ENCODE measurements at regions not wholly inside any gene's neighbourhood (a gene's known extent, or its start where the extent isn't known, plus 50 kb on each side); places are given as distances from the start of the nearest gene placed in this dataset.

DNA sequence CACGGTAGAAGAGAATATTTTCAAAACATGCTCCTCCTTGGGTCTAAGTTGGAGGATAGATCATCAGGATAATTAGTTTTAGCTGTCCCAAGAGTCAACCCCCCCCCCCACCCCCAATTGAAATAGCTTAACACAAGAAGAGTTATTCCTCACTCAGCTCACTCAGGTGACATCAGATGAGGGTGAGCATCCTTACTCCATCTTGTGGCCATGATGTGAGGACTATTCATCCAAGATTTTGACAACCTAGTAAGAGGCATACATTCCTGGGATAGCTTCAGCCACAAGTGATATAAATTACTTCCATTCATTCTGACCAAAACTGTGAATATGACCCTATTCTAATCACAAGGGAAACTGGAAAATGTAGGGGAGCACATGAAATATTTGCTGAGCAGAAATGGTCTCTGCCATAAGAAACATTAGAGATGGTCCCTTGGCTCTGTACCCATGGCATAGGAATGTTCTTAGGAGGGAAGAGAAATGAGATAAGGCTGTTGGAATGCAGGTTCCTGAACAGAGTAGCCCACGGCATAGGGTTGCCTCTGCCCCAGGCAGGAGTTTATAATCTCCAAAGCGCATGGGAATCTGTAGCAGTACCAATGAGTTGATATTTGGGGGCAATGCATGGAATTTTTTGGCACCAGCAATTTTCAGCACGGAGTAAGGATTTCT is 257.2 kb downstream of the CYRIA start:
- POLR2A ChIA-PET = no interaction called here
- Histone ChIP-seq H3K9me3 (ENCODE audit: control extremely low read depth in 1 of 5, control insufficient read depth in 4 of 5, insufficient read depth in 2 of 5, low read depth in 1 of 5, low read length in 4 of 5) (no peaks in the 10 kb centered on the region), H3K27ac (ENCODE audit: insufficient read depth in 1 of 2, low read depth in 1 of 2, low read length in 2 of 2, poor library complexity in 1 of 2, severe bottlenecking in 2 of 2) (no peak overlapping the region), H3K4me1 (ENCODE audit: control extremely low read depth in 1 of 4, control insufficient read depth in 4 of 4, insufficient read depth in 4 of 4, low read length in 3 of 4) (peaks cover 13 to 23% (median 16%) of the 10 kb centered on the region in 4 experiments), H3K36me3 (ENCODE audit: control insufficient read depth in 4 of 4, insufficient read depth in 4 of 4, low read length in 3 of 4) (peaks cover 0 to 2% (median 0%) of the 10 kb centered on the region in 4 experiments), H3K27me3 (replicated peaks in 2 of 5; ENCODE audit: control insufficient read depth in 4 of 5, insufficient read depth in 5 of 5, low read length in 4 of 5) (no peaks in the 10 kb centered on the region), H3K4me3 (ENCODE audit: control insufficient read depth in 1 of 7, extremely low read depth in 1 of 7, insufficient read depth in 4 of 7, low read depth in 2 of 7, low read length in 6 of 7) (no peak overlapping the region)
- 97% methylated on average over 3 of the region's 4 CpGs for WGBS (ENCODE audit: insufficient coverage)
- no peak for DNase-seq
- CTCF ChIA-PET = interaction anchor here (1.1 to 4.7 kb wide), 5 partner anchors 9 to 82 kb away, joined by 3 to 26 read pairs (median 5); no protein-coding TSS in a partner anchor

DNA sequence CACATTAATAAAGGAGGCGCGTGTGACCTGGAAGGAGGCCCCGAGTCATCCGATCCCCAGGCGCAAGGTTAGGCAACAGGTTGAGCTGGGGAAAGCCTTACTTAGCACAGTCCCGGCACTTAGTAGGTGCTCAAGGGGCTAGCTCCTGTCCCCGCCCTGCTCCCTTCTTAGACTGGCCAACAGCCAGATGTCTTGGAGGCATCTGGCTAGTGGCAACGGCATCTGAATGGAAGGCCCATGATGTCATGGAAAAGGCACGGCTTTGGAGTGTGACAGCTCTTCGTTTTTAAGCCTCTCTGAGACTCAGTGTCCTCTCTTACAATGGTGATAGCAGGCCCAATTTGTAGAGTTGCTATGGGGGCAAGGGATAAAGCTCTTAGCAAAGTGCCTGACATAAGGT is 258.3 kb downstream of the CYRIA start:
- WGBS (ENCODE audit: insufficient coverage) = 96% methylated on average over 8 of the region's 10 CpGs
- ChIA-PET POLR2A (no interaction called here), CTCF (interaction anchor here (1.2 to 4.7 kb wide), 5 partner anchors 8 to 80 kb away, joined by 3 to 26 read pairs (median 5); no protein-coding TSS in a partner anchor)
- no peaks in the 10 kb centered on the region for H3K27me3 ChIP-seq (replicated peaks in 2 of 5; ENCODE audit: control insufficient read depth in 4 of 5, insufficient read depth in 5 of 5, low read length in 4 of 5)
- H3K36me3 ChIP-seq (ENCODE audit: control insufficient read depth in 4 of 4, insufficient read depth in 4 of 4, low read length in 3 of 4) = peaks cover 0 to 6% (median 1%) of the 10 kb centered on the region in 4 experiments
- no peak overlapping the region for H3K27ac ChIP-seq (ENCODE audit: insufficient read depth in 1 of 2, low read depth in 1 of 2, low read length in 2 of 2, poor library complexity in 1 of 2, severe bottlenecking in 2 of 2)
- H3K4me1 ChIP-seq (ENCODE audit: control extremely low read depth in 1 of 4, control insufficient read depth in 4 of 4, insufficient read depth in 4 of 4, low read length in 3 of 4) = peaks cover 3 to 12% (median 5%) of the 10 kb centered on the region in 4 experiments
- H3K4me3 ChIP-seq (ENCODE audit: control insufficient read depth in 1 of 7, extremely low read depth in 1 of 7, insufficient read depth in 4 of 7, low read depth in 2 of 7, low read length in 6 of 7) = no peak overlapping the region
- DNase-seq = no peak
- no peaks in the 10 kb centered on the region for H3K9me3 ChIP-seq (ENCODE audit: control extremely low read depth in 1 of 5, control insufficient read depth in 4 of 5, insufficient read depth in 2 of 5, low read depth in 1 of 5, low read length in 4 of 5)

DNA sequence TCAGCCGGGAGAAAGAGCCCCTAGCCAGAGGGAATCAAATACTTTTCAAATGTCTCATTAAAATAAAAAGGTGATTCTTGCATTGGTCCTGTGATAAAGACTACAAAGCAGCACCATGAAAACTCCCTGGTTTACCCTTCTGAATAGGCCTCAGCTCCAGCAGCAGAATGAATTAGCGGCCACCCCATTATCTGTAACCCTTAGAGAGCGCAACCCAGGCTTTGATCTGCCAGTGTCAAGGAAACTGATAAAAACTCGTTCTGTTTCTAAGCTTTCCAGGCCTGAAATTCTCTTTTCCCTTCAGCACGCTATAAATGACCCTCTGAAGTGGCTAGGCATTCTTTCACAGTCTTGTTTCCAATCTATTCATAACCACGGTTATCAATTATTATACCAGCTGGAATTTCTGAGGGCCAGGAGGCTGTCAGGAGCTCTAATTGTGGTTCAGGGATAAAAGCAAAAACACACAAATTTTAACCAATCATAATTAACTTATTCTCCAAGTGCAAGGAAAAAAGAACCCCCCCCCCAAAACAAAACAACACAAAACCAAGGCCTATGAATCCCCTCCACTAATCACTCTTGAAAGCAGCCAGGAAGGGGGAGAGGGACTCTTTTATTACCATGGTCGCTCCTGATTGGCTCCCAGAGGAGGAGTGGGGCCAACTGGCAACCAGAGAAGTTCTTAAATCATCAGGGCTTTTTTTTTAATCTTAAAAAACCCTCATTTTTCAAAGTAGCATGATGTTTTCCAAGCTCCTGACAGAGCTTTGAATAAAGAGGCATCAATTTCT is 258.9 kb downstream of the CYRIA start:
- WGBS (ENCODE audit: insufficient coverage) = 94% methylated on average over 6 of the region's 7 CpGs
- H3K36me3 ChIP-seq (ENCODE audit: control insufficient read depth in 4 of 4, insufficient read depth in 4 of 4, low read length in 3 of 4) = peaks cover 0 to 6% (median 1%) of the 10 kb centered on the region in 4 experiments
- ChIA-PET CTCF (interaction anchor here (0.8 to 4.7 kb wide), 7 partner anchors 8 to 101 kb away, joined by 3 to 26 read pairs (median 3); no protein-coding TSS in a partner anchor), POLR2A (no interaction called here)
- DNase-seq = no peak
- peaks cover 0 to 8% (median 2%) of the 10 kb centered on the region in 4 experiments for H3K4me1 ChIP-seq (ENCODE audit: control extremely low read depth in 1 of 4, control insufficient read depth in 4 of 4, insufficient read depth in 4 of 4, low read length in 3 of 4)
- no peak overlapping the region for H3K27ac ChIP-seq (ENCODE audit: insufficient read depth in 1 of 2, low read depth in 1 of 2, low read length in 2 of 2, poor library complexity in 1 of 2, severe bottlenecking in 2 of 2)
- no peaks in the 10 kb centered on the region for H3K9me3 ChIP-seq (ENCODE audit: control extremely low read depth in 1 of 5, control insufficient read depth in 4 of 5, insufficient read depth in 2 of 5, low read depth in 1 of 5, low read length in 4 of 5)
- no peak overlapping the region for H3K4me3 ChIP-seq (ENCODE audit: control insufficient read depth in 1 of 7, extremely low read depth in 1 of 7, insufficient read depth in 4 of 7, low read depth in 2 of 7, low read length in 6 of 7)
- no peaks in the 10 kb centered on the region for H3K27me3 ChIP-seq (replicated peaks in 2 of 5; ENCODE audit: control insufficient read depth in 4 of 5, insufficient read depth in 5 of 5, low read length in 4 of 5)

GRCh38 chr2:16405551-16405950 is 260.1 kb downstream of the CYRIA start:
- WGBS (ENCODE audit: insufficient coverage) = 100% methylated on average over 1 of the region's 3 CpGs
- CTCF ChIA-PET = interaction anchor here (0.7 to 2.6 kb wide), 5 partner anchors 13 to 102 kb away, joined by 3 to 8 read pairs (median 3); no protein-coding TSS in a partner anchor
- H3K4me3 ChIP-seq (ENCODE audit: control insufficient read depth in 1 of 7, extremely low read depth in 1 of 7, insufficient read depth in 4 of 7, low read depth in 2 of 7, low read length in 6 of 7) = no peak overlapping the region

DNA sequence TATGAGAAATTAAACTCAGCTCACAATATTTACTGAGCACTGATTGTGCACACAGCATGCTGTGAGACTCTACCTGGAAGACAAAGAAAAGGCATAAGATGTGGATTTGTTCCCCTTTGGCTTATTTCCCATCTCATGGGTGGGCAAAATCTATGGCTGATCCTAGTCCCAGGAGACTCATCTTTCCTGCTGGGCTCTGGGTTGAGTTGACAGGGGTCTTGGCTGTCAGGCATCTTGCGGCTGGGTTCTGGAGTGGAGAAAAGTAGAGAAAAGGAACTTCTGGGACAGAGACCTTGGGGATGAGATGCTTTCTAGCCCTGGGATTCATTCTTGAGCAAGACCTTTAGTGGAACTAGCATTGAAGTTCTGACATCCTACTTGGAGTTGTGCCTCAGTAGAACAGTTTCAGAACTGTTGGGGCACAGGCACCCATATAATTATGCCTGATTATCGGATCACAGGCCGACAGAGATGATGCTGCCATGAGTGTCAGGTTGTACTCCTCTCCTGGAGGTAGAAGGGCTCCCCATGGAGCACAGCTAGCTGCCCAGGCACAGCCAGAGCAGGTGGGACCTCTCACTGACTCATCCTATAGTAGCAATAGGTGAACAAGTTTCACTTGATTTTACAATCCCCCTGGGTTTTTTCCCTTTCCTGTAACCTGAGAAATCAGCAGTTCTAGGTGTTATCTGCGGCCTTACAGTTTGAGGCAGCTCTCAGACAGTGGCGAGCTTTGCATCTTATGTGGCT is 260.9 kb downstream of the CYRIA start:
- Histone ChIP-seq H3K9me3 (ENCODE audit: control extremely low read depth in 1 of 5, control insufficient read depth in 4 of 5, insufficient read depth in 2 of 5, low read depth in 1 of 5, low read length in 4 of 5) (no peaks in the 10 kb centered on the region), H3K27me3 (replicated peaks in 2 of 5; ENCODE audit: control insufficient read depth in 4 of 5, insufficient read depth in 5 of 5, low read length in 4 of 5) (no peaks in the 10 kb centered on the region), H3K36me3 (ENCODE audit: control insufficient read depth in 4 of 4, insufficient read depth in 4 of 4, low read length in 3 of 4) (peaks cover 0 to 6% (median 1%) of the 10 kb centered on the region in 4 experiments), H3K4me3 (ENCODE audit: control insufficient read depth in 1 of 7, extremely low read depth in 1 of 7, insufficient read depth in 4 of 7, low read depth in 2 of 7, low read length in 6 of 7) (no peak overlapping the region), H3K4me1 (ENCODE audit: control extremely low read depth in 1 of 4, control insufficient read depth in 4 of 4, insufficient read depth in 4 of 4, low read length in 3 of 4) (peaks cover 0 to 11% (median 9%) of the 10 kb centered on the region in 4 experiments), H3K27ac (ENCODE audit: insufficient read depth in 1 of 2, low read depth in 1 of 2, low read length in 2 of 2, poor library complexity in 1 of 2, severe bottlenecking in 2 of 2) (no peak overlapping the region)
- CTCF ChIA-PET = interaction anchor here (1.0 to 1.3 kb wide), 2 partner anchors 14 to 43 kb away, joined by 3 to 5 read pairs; no protein-coding TSS in a partner anchor
- 100% methylated on average over 3 of the region's 5 CpGs for WGBS (ENCODE audit: insufficient coverage)
- no peak for DNase-seq
- POLR2A ChIA-PET = no interaction called here

More at GRCh38 chr2:16405551-16405950, 260.1 kb downstream of the CYRIA start:
- peaks cover 0 to 6% (median 1%) of the 10 kb centered on the region in 4 experiments for H3K36me3 ChIP-seq (ENCODE audit: control insufficient read depth in 4 of 4, insufficient read depth in 4 of 4, low read length in 3 of 4)
- H3K27me3 ChIP-seq (replicated peaks in 2 of 5; ENCODE audit: control insufficient read depth in 4 of 5, insufficient read depth in 5 of 5, low read length in 4 of 5) = no peaks in the 10 kb centered on the region
- no peaks in the 10 kb centered on the region for H3K9me3 ChIP-seq (ENCODE audit: control extremely low read depth in 1 of 5, control insufficient read depth in 4 of 5, insufficient read depth in 2 of 5, low read depth in 1 of 5, low read length in 4 of 5)
- H3K27ac ChIP-seq (ENCODE audit: insufficient read depth in 1 of 2, low read depth in 1 of 2, low read length in 2 of 2, poor library complexity in 1 of 2, severe bottlenecking in 2 of 2) = no peak overlapping the region
- POLR2A ChIA-PET = no interaction called here
- no peak for DNase-seq
- H3K4me1 ChIP-seq (ENCODE audit: control extremely low read depth in 1 of 4, control insufficient read depth in 4 of 4, insufficient read depth in 4 of 4, low read length in 3 of 4) = peaks cover 0 to 4% (median 2%) of the 10 kb centered on the region in 4 experiments

GRCh38 chr2:16404146-16404545 is 261.5 kb downstream of the CYRIA start:
- WGBS (ENCODE audit: insufficient coverage) = 95% methylated on average over 2 of the region's 3 CpGs

More at GRCh38 chr2:16404146-16404545, 261.5 kb downstream of the CYRIA start:
- peaks cover 0 to 6% (median 1%) of the 10 kb centered on the region in 4 experiments for H3K36me3 ChIP-seq (ENCODE audit: control insufficient read depth in 4 of 4, insufficient read depth in 4 of 4, low read length in 3 of 4)
- H3K27me3 ChIP-seq (replicated peaks in 2 of 5; ENCODE audit: control insufficient read depth in 4 of 5, insufficient read depth in 5 of 5, low read length in 4 of 5) = no peaks in the 10 kb centered on the region
- ChIA-PET POLR2A (no interaction called here), CTCF (interaction anchor here (1.0 kb wide), 1 partner anchor 42 kb away, joined by 3 read pairs; no protein-coding TSS in a partner anchor)
- no peak overlapping the region for H3K4me3 ChIP-seq (ENCODE audit: control insufficient read depth in 1 of 7, extremely low read depth in 1 of 7, insufficient read depth in 4 of 7, low read depth in 2 of 7, low read length in 6 of 7)
- no peak overlapping the region for H3K27ac ChIP-seq (ENCODE audit: insufficient read depth in 1 of 2, low read depth in 1 of 2, low read length in 2 of 2, poor library complexity in 1 of 2, severe bottlenecking in 2 of 2)
- H3K9me3 ChIP-seq (ENCODE audit: control extremely low read depth in 1 of 5, control insufficient read depth in 4 of 5, insufficient read depth in 2 of 5, low read depth in 1 of 5, low read length in 4 of 5) = no peaks in the 10 kb centered on the region
- DNase-seq = no peak
- H3K4me1 ChIP-seq (ENCODE audit: control extremely low read depth in 1 of 4, control insufficient read depth in 4 of 4, insufficient read depth in 4 of 4, low read length in 3 of 4) = peaks cover 0 to 11% (median 9%) of the 10 kb centered on the region in 4 experiments

All from common myeloid progenitor, CD34-positive (primary cell).